Caco-2 (cell line): ENCODE measurements at regions not wholly inside any gene's neighbourhood (a gene's known extent, or its start where the extent isn't known, plus 50 kb on each side); places are given as distances from the start of the nearest gene placed in this dataset.

ENCODE experiments used
- BruUV-seq: library from RNA; stranded (reverse); fragments of 400-500 nt; replicated peaks from 2 replicates; lab custom pipeline; 2021; lab: Mats Ljungman, UMichigan
- CTCF ChIA-PET: fragments of 300-600 bp; sonication (Branson Sonifier 250); formaldehyde crosslinking; loops from one replicate; lab custom pipeline; 2022; ENCODE audit warnings: antibody characterized with exemption; lab: Charles Lee
- POLR2A ChIA-PET: fragments of 300-600 bp; sonication (Branson Sonifier 250); formaldehyde crosslinking; loops from one replicate; lab custom pipeline; 2022; ENCODE audit warnings: antibody characterized with exemption; lab: Charles Lee
- DNase-seq, 2 experiments: peaks; one replicate each; pipeline versions ENCODE4 v3.0.0 to v3.0.0-alpha.2; 2020 to 2022
- H3K27me3 ChIP-seq: replicated peaks from 2 replicates; pipeline ENCODE4 v1.6.0; 2011; ENCODE audit warnings: low read length; ENCODE audit not compliant: control insufficient read depth, insufficient read depth
- H3K36me3 ChIP-seq: 2 replicates; pipeline ENCODE4 v1.5.1; 2011; ENCODE audit warnings: low read length; ENCODE audit not compliant: control insufficient read depth, insufficient read depth
- H3K4me1 ChIP-seq: fragments of 250-450 bp; sonication (Bioruptor Pico); 2 replicates; pipeline ENCODE4 v1.5.1; 2020; ENCODE audit warnings: mild to moderate bottlenecking
- H3K4me3 ChIP-seq: 2 replicates; pipeline ENCODE4 v1.5.1; 2011; ENCODE audit warnings: low read depth, mild to moderate bottlenecking, control low read depth, low read length
- H3K9me3 ChIP-seq: fragments of 250-450 bp; sonication (Bioruptor Pico); 2 replicates; pipeline ENCODE4 v1.5.1; 2020; ENCODE audit warnings: mild to moderate bottlenecking, moderate library complexity
- H3K27ac Mint-ChIP-seq: one replicate; pipeline ENCODE4 v1.8.0; 2022; ENCODE audit warnings: mixed read lengths; ENCODE audit not compliant: unreplicated experiment
- H3K27me3 Mint-ChIP-seq: one replicate; pipeline ENCODE4 v1.8.0; 2022; ENCODE audit warnings: mixed read lengths; ENCODE audit not compliant: insufficient read depth, unreplicated experiment
- H3K36me3 Mint-ChIP-seq: one replicate; pipeline ENCODE4 v1.8.0; 2022; ENCODE audit warnings: mild to moderate bottlenecking, mixed read lengths; ENCODE audit not compliant: insufficient read depth, unreplicated experiment
- H3K4me1 Mint-ChIP-seq: one replicate; pipeline ENCODE4 v1.8.0; 2022; ENCODE audit warnings: low read depth, mixed read lengths; ENCODE audit not compliant: unreplicated experiment
- H3K4me3 Mint-ChIP-seq: one replicate; pipeline ENCODE4 v1.8.0; 2022; ENCODE audit warnings: mild to moderate bottlenecking, moderate library complexity, mixed read lengths; ENCODE audit not compliant: unreplicated experiment
- H3K9me3 Mint-ChIP-seq: one replicate; pipeline ENCODE4 v1.8.0; 2022; ENCODE audit warnings: mixed read lengths; ENCODE audit not compliant: unreplicated experiment
- intact Hi-C: fragments of 100-400 bp; cut with micrococcal nuclease; formaldehyde crosslinking; loops from one replicate; pipeline ENCODE4 v1.10.0; 2022; ENCODE audit not compliant: unreplicated experiment
- TF ChIP-seq, protein P1 (sequence below), 2 experiments: fragments of 200-600 bp in 1 of 2; IDR thresholded peaks; 1 replicate in 1 of 2; 2 replicates in 1 of 2; pipeline versions ENCODE4 v1.5.1 to v1.8.0; 2011 to 2022; ENCODE audit warnings: antibody characterized with exemption in 1 of 2, control low read depth in 1 of 2, inconsistent platforms in 1 of 2, low read depth in 1 of 2, low read length in 1 of 2, mild to moderate bottlenecking in 1 of 2, moderate library complexity in 1 of 2; ENCODE audit not compliant: insufficient read depth in 1 of 2, severe bottlenecking in 1 of 2, unreplicated experiment in 1 of 2

DNA sequence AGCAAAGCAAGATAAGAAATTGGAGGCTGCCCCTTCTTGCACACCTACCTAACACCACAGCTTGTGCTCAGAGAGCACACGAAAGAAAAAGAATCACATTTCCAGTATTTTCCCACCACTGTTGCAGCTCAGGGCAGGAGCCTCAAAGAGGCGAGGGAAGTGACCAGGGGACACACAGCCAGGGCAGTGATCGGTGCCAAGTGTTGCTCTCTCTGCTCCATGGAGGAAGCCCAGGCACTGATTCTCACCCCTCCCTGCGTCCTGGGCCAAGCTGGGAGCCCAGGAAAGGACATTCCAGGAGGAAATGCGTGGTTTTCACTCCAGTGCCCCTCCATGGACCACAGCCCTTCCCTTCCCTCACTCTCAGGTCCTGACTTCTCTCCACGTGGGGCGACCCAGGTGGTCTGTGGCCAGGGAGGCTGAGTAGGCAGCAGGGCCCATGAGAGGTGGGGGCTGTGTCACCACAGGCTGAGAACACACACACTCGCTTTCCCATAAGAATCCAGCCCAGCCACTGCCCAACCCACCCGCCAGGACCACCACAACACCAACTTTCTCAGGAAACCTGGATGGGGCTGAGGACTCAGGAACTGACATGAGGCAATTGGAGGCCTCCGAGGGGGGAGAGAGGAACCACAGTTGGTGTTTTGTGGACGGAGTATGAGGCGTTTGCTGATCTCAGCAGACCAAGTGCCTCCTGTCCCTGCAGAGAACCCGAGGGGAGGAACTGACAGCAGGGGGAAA is 81.7 kb upstream of the MAFB start:
- no peaks in the 10 kb centered on the region; the same call in 1 of the 2 replicates for H3K27me3 ChIP-seq
- H3K4me1 Mint-ChIP-seq, result no peaks in the 10 kb centered on the region
- no TSS peak for BruUV-seq

DNA sequence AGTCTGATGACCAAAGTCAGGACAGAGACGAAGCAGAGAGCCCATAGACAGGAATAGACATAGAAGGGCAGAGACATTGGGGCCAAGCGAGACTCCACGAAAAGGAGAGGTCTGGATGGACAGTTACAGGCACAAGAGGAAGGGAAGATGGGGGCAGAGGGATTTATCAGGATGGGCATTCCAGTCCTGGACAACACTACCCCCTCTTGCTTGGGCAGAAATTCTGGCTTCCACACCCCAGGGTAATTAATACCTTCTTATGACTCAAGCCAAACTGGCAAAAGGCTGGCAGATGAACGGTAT is 82.2 kb upstream of the MAFB start:
- Histone ChIP-seq H3K27me3 (no peaks in the 10 kb centered on the region; the same call in 1 of the 2 replicates), H3K4me1 (no peaks in the 10 kb centered on the region), H3K4me3 (no peak overlapping the region), H3K36me3 (no peaks in the 10 kb centered on the region), H3K9me3 (no peaks in the 10 kb centered on the region)
- POLR2A ChIA-PET, result no interaction called here
- no TSS peak for BruUV-seq
- Mint-ChIP-seq H3K4me1 (no peaks in the 10 kb centered on the region), H3K9me3 (no peaks in the 10 kb centered on the region), H3K27ac (no peak overlapping the region), H3K27me3 (peaks cover 40% of the 10 kb centered on the region), H3K4me3 (no peak overlapping the region), H3K36me3 (no peaks in the 10 kb centered on the region)
- DNase-seq, result no peak
- TF ChIP-seq, protein P1, sequence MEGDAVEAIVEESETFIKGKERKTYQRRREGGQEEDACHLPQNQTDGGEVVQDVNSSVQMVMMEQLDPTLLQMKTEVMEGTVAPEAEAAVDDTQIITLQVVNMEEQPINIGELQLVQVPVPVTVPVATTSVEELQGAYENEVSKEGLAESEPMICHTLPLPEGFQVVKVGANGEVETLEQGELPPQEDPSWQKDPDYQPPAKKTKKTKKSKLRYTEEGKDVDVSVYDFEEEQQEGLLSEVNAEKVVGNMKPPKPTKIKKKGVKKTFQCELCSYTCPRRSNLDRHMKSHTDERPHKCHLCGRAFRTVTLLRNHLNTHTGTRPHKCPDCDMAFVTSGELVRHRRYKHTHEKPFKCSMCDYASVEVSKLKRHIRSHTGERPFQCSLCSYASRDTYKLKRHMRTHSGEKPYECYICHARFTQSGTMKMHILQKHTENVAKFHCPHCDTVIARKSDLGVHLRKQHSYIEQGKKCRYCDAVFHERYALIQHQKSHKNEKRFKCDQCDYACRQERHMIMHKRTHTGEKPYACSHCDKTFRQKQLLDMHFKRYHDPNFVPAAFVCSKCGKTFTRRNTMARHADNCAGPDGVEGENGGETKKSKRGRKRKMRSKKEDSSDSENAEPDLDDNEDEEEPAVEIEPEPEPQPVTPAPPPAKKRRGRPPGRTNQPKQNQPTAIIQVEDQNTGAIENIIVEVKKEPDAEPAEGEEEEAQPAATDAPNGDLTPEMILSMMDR (IDR thresholded peaks at IDR 0.05; ENCODE audit: insufficient read depth in 1 of 2, low read depth in 1 of 2, low read length in 1 of 2, severe bottlenecking in 1 of 2, unreplicated experiment in 1 of 2), result no peak
- CTCF ChIA-PET, result no interaction called here
- intact Hi-C loops, result no loop called here

More for the DNA sequence above, 81.7 kb upstream of the MAFB start:
- no peak overlapping the region for H3K4me3 ChIP-seq
- intact Hi-C loops, result no loop called here
- ChIA-PET CTCF (interaction anchor here (1.0 kb wide), 1 partner anchor 175 kb away, joined by 3 read pairs; no protein-coding TSS in a partner anchor), POLR2A (no interaction called here)
- H3K9me3 ChIP-seq, result no peaks in the 10 kb centered on the region
- Mint-ChIP-seq H3K9me3 (no peaks in the 10 kb centered on the region), H3K27ac (no peak overlapping the region), H3K36me3 (no peaks in the 10 kb centered on the region), H3K27me3 (peaks cover 40% of the 10 kb centered on the region), H3K4me3 (no peak overlapping the region)
- H3K36me3 ChIP-seq, result no peaks in the 10 kb centered on the region
- no peak for DNase-seq
- TF ChIP-seq, protein P1 (IDR thresholded peaks at IDR 0.05; ENCODE audit: insufficient read depth in 1 of 2, low read depth in 1 of 2, low read length in 1 of 2, severe bottlenecking in 1 of 2, unreplicated experiment in 1 of 2), result no peak
- H3K4me1 ChIP-seq, result no peaks in the 10 kb centered on the region

DNA sequence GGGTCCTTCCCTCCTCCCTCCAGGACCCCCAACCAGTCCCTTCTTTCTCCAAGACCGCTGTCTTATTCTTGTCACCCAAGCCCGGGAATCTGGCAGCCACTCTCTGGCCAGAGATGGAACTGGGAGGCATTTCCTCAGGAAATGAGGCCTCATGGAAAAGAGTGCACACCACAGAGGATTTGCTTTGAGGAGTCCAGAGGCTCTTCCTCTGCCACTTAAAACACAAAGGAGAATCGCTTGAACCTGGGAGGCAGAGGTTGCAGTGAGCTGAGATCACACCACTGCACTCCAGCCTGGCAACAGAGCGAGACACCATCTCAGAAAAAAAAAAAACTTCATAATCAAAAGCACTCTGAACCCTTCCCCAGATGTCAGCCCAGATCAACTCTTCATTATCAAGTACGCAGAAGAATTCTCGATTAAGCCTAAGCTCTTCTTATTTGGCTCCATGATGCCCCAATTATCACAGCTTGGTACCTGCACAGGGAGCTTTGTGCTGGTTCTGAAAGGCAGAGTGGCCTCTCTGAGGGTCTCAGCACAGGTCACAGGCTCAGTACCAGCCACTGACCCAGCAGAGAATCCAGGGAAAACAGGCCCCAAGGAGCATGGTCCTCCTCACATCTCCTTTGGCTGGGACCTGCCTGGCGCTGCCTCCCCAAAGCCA is 82.9 kb upstream of the MAFB start:
- Mint-ChIP-seq H3K4me1 (no peaks in the 10 kb centered on the region), H3K36me3 (no peaks in the 10 kb centered on the region), H3K27ac (no peak overlapping the region), H3K27me3 (peaks cover 38% of the 10 kb centered on the region), H3K4me3 (no peak overlapping the region), H3K9me3 (no peaks in the 10 kb centered on the region)
- DNase-seq, result no peak
- POLR2A ChIA-PET, result no interaction called here
- H3K4me3 ChIP-seq, result no peak overlapping the region
- no peaks in the 10 kb centered on the region for H3K36me3 ChIP-seq
- H3K27me3 ChIP-seq, result no peaks in the 10 kb centered on the region; the same call in 1 of the 2 replicates
- no peaks in the 10 kb centered on the region for H3K9me3 ChIP-seq
- TF ChIP-seq, protein P1 (IDR thresholded peaks at IDR 0.05; ENCODE audit: insufficient read depth in 1 of 2, low read depth in 1 of 2, low read length in 1 of 2, severe bottlenecking in 1 of 2, unreplicated experiment in 1 of 2), result no peak
- intact Hi-C loops, result no loop called here
- no peaks in the 10 kb centered on the region for H3K4me1 ChIP-seq
- CTCF ChIA-PET, result no interaction called here
- no TSS peak for BruUV-seq
